Fibroblast of pulmonary artery (primary cell): ENCODE measurements at regions not wholly inside any gene's neighbourhood (a gene's known extent, or its start where the extent isn't known, plus 50 kb on each side); places are given as distances from the start of the nearest gene placed in this dataset.
"Not testable (repeated sequence)": the region's sequence is repeated elsewhere in the genome, so short reads cannot be mapped to it uniquely, and the experiment has no call there.

Source experiments
- DNase-seq: peaks from one replicate; pipeline ENCODE4 v3.0.0-alpha.2; 2010; ENCODE audit warnings: low read depth
- H3K4me3 ChIP-seq: replicated peaks from 2 replicates; pipeline ENCODE4 v1.5.1; 2011; ENCODE audit warnings: low read depth, mild to moderate bottlenecking, control low read depth, low read length, moderate library complexity
- CTCF ChIP-seq: IDR thresholded peaks from 2 replicates; pipeline ENCODE4 v1.5.1; 2011; ENCODE audit warnings: mild to moderate bottlenecking, control low read depth, low read length, inconsistent platforms; ENCODE audit errors: missing control alignments

- H3K4me3 ChIP-seq = no peak overlapping the region
- no peak for DNase-seq
- TF ChIP-seq CTCF = no peak
These were observed 220.4 kb downstream of the ZNF516 start for GRCh38 chr18:76274468-76275289.

- DNase-seq = no peak
- no peak for TF ChIP-seq CTCF
- no peak overlapping the region for H3K4me3 ChIP-seq
These were observed 221.1 kb downstream of the ZNF516 start for GRCh38 chr18:76273956-76274355.

- no peak for TF ChIP-seq CTCF
- no peak for DNase-seq
- H3K4me3 ChIP-seq = no peak overlapping the region
These were observed 222.0 kb downstream of the ZNF516 start for GRCh38 chr18:76273036-76273545.

- H3K4me3 ChIP-seq, DNase-seq: not testable (repeated sequence)
These were observed 227.6 kb downstream of the ZNF516 start for GRCh38 chr18:76267423-76267822.

- TF ChIP-seq CTCF = no peak
- DNase-seq = no peak
- H3K4me3 ChIP-seq = no peak overlapping the region
These were observed 228.6 kb downstream of the ZNF516 start for GRCh38 chr18:76266236-76266991.

- TF ChIP-seq CTCF = no peak
- peak; percentile 43 for DNase-seq
- H3K4me3 ChIP-seq = no peak overlapping the region
These were observed 229.4 kb downstream of the ZNF516 start for GRCh38 chr18:76265497-76266235.

- no peak for TF ChIP-seq CTCF
- H3K4me3 ChIP-seq = no peak overlapping the region
- no peak for DNase-seq
These were observed 230.2 kb downstream of the ZNF516 start for GRCh38 chr18:76264876-76265250.
